GM10266 (cell line): ENCODE measurements at regions not wholly inside any gene's neighbourhood (a gene's known extent, or its start where the extent isn't known, plus 50 kb on each side); places are given as distances from the start of the nearest gene placed in this dataset.

Source experiments
- DNase-seq: peaks from one replicate; pipeline ENCODE4 v3.0.0; 2012; ENCODE audit errors: extremely low spot score
- TF ChIP-seq, protein P1 (sequence below): IDR thresholded peaks from 2 replicates; pipeline ENCODE4 v1.5.1; 2012; ENCODE audit warnings: mild to moderate bottlenecking, low read depth; ENCODE audit not compliant: control insufficient read depth, insufficient read depth; ENCODE audit errors: missing control alignments

DNA sequence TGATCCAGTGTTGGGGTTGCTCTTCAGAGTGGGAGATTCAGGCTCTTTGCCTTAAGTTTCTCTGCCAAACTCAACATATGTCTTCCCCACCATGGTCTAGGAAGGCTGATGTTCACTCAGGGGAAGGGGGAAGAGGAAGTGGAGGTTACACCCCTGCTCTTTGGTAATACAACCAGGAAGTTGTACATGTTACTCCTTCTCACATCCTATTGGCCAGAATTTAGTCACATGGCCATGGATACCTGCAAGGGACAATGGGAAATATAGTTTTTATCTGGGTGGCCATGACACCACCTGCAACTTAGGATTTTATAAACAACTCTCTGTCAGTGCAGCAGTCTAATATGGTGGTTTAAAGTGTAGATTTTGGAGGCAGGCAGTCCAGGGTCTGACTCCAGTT, 150.9 kb downstream of the TBX5 start:
- TF ChIP-seq, protein P1, sequence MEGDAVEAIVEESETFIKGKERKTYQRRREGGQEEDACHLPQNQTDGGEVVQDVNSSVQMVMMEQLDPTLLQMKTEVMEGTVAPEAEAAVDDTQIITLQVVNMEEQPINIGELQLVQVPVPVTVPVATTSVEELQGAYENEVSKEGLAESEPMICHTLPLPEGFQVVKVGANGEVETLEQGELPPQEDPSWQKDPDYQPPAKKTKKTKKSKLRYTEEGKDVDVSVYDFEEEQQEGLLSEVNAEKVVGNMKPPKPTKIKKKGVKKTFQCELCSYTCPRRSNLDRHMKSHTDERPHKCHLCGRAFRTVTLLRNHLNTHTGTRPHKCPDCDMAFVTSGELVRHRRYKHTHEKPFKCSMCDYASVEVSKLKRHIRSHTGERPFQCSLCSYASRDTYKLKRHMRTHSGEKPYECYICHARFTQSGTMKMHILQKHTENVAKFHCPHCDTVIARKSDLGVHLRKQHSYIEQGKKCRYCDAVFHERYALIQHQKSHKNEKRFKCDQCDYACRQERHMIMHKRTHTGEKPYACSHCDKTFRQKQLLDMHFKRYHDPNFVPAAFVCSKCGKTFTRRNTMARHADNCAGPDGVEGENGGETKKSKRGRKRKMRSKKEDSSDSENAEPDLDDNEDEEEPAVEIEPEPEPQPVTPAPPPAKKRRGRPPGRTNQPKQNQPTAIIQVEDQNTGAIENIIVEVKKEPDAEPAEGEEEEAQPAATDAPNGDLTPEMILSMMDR, result no peak
- no peak for DNase-seq

DNA sequence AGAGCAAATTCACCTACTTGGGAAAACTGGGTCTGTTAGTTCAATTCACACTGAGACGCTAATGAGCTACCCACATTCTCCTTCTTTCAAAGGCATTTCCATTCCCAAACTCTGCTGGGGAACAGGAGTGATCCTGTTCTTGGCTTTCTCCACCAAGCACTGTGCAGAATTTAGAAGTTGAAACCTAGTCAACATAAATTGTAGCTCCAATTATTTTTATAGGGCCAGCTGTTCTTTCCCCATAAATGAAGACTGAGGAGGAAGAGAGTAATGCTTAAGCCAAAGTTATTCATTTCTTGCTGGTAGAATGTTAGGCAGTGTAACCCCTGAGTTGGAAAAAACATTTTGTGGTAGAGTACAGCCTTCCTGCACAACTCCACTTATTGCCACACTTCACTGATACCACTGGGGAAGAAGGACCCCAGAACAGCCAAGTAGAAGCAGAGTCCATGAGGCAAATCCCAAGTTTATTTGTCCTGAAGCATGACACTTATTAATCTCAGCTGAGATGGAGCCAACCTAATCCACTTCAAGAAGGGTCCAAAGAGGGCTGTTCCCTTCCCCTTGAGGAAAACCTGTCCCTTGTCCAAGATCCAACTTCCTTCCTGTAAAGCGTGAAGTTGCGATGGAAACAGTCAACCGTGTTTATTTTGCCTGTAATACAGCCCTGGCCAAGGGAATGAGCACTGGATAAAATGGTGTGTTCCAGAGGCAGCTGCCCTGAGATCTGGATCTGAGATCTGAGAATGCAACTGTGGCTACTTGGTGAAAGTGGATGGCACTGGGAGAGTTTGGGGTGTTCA, 151.8 kb downstream of the TBX5 start:
- TF ChIP-seq, protein P1, result no peak
- DNase-seq, result no peak

DNA sequence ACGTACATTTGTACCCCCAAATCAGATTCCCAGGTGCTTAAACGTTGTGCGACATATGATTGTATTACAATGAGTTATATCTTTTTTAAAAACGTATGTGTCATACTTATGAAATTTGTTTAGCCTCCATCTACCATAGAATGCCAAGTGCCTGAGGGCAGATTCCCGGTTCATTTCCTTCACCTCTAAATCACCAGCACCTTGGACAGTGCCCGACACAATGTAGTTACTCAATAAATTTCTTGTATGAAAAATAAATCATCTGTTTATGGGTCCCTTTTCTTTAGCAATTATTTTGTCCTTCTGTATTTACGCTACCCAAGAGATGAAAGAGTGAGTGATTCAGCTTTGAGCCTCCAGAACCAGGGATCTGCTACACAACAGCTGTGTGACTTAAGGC, 157.4 kb downstream of the TBX5 start:
- TF ChIP-seq, protein P1, result no peak
- no peak for DNase-seq

DNA sequence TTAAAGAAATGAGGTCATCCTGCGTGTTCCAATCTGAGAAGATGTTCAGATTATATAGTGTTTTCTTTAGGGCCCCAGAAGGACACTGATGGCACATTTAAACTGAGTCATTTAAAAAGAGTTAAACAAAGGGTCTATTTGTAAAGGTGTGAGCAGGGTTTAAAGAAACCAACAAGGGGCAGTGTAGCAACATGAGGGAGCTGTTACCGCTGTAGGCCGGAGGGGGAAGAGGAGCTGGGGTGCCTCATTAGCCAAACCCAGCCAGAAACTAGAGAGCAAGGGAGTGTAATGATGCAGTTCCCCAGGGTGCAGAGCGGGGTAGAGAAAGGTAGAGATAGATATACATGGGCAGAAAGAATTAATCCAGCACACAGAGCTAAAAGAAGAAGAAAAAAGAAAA, 160.4 kb downstream of the TBX5 start:
- no peak for DNase-seq
- TF ChIP-seq, protein P1, result no peak

DNA sequence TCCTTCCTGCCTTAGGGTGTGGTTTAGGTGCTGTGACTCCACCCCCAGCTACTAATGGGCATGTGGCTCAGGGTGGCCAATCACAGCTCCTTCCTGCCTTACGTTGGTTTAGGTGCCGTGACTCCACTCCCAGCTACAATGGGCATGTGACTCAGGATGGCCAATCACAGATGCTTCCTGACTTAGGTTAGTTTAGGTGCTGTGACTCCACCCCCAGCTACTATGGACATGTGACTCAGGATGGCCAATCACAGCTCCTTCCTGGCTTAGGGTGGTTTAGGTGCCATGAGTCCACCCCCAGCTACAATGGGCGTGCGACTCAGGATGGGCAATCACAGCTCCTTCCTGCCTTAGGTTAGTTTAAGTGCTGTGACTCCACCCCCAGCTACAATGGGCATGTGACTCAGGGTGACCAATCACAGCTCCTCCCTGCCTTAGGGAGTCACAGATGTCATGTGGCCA, 163.9 kb downstream of the TBX5 start:
- TF ChIP-seq, protein P1, result no peak
- no peak for DNase-seq

DNA sequence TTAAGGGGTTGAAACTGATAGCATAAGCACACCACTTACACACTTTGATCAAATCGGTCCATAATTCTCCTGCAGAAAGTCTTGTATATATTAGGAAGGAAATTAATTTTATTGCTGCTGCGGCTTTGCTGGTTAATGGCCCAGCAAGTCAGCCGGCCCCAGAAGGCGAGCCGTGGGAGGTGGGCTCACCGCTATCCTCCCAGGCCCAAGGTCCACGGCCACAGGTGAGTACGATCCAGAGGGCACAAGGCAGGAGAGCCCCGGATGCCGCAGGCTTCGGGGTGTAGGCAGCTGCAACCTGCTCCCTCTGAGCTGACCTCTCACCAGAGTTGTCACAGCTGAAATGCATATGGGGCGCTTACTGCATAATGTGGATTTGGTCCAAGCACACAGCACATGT, 165.7 kb downstream of the TBX5 start:
- no peak for DNase-seq
- TF ChIP-seq, protein P1, result no peak

DNA sequence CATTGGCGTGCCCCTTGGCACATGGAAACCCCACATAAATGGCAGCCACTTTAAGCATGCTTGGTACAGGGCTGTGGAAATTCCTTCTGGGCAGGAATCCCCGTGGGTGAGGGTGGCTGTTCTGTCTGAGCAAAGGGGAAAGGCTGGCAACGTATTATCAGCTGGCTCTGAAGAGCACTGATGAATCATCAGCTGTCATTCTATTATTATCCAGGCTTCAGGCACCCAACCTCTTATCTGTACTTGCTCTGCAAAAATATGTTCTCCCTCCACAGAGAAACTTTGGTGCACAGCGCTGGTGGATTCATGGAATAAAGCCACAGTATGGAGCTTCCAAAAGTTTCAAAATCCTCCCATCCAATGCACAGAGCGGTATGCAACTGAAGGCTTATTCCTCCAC, 167.1 kb downstream of the TBX5 start:
- TF ChIP-seq, protein P1, result no peak
- DNase-seq, result no peak
